ENCODE measurements at regions not wholly inside any gene's neighbourhood (a gene's known extent, or its start where the extent isn't known, plus 50 kb on each side); places are given as distances from the start of the nearest gene placed in this dataset.
"Not testable (repeated sequence)": the region's sequence is repeated elsewhere in the genome, so short reads cannot be mapped to it uniquely, and the experiment has no call there.

- DNase-seq (ENCODE audit: low read depth) = not testable (repeated sequence)
These were observed 107.3 kb upstream of the IKBKE start for GRCh38 chr1:206362994-206363393.

DNA sequence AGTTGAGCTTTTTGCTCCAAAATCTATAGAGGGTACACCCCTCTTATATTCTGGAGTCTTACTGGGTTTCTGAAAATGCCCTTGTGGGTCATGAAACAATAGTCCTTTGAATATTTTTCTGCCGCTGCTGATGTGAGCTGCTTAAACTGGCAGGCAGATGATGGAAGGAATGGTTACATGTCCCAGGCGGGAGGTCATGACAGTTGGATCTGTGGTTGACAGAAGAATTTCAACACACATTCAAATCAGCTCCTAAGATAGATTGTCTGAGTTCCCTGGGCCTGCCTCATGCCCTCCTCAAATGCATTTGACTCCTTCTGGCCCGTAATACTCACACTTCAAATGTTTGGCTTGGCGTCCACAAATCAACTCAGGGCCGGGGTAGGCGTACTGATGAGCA, 105.0 kb upstream of the IKBKE start:
- not testable (repeated sequence) for DNase-seq (ENCODE audit: low read depth)

GRCh38 chr1:206366131-206366530, 104.1 kb upstream of the IKBKE start:
- DNase-seq (ENCODE audit: low read depth) = not testable (repeated sequence)

DNA sequence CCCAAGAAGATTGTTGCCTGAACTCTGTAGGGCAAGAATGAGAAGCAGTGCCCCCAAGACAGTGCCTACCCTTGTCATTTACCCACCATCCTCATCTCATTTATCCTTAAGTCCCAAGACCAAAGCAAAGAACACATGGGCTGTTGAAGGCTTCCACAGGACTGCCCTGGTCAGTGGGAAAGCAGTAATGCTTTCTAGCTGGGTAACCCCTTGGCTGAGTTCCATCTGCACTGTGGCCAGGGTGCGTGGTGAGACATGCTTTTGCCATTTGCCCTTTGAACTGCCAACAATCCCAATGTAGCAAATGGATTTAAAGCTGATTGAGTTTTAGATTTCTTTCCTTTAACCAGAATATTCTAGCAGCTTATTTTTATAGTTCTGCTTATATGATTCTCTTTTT, 103.5 kb upstream of the IKBKE start:
- DNase-seq (ENCODE audit: low read depth) = not testable (repeated sequence)

- not testable (repeated sequence) for DNase-seq (ENCODE audit: low read depth)
These were observed 102.2 kb upstream of the IKBKE start for GRCh38 chr1:206367955-206368622.

GRCh38 chr1:206374725-206375124, 95.6 kb upstream of the IKBKE start:
- not testable (repeated sequence) for DNase-seq (ENCODE audit: low read depth)

GRCh38 chr1:206375552-206375951, 94.7 kb upstream of the IKBKE start:
- not testable (repeated sequence) for DNase-seq (ENCODE audit: low read depth)

DNA sequence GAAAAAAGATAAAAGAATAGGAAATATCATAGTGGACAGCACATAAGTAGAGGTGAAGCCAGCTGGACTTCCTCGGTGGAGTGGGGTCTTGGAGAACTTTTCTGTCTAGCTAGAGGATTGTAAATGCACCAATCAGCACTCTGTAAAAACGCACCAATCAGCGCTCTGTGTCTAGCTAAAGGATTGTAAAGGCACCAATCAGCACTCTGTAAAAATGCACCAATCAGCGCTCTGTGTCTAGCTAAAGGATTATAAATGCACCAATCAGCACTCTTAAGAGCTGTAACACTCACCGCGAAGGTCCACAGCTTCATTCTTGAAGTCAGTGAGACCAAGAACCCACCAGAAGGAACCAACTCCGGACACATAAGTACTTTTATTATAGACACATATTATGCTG, 91.8 kb upstream of the IKBKE start:
- not testable (repeated sequence) for DNase-seq (ENCODE audit: low read depth)

- not testable (repeated sequence) for DNase-seq (ENCODE audit: low read depth)
These were observed 91.0 kb upstream of the IKBKE start for GRCh38 chr1:206379245-206379644.

DNA sequence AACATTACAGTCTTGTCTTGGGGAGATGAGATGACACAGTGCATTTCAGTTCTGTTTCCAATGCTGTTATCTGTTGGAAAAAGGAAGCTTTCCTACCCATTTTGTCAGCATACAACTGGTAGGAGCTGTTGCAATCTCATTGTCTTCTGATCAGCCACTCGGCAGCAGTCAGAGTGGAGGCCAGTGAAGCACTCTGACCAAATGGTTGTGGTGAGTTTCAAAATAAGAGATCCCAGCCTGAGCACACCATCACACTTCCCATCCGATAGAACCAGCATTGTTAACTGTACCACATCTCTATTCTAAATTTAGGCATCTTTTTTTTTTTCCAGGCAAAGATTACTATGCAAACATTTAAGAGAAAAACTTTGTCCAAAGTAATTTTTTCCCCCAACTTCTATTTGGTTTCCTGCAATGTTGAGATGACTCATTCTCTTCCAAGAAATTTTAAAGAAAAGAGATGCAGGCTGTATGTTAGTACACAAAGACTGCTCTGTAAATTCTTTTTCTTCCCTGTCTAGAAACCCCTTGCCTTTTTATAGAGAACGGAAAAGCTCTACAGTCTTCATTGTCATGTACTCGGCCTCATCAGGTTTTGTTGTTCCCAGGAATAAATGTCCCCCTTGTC, 90.0 kb upstream of the IKBKE start:
- DNase-seq (ENCODE audit: low read depth) = not testable (repeated sequence)

DNA sequence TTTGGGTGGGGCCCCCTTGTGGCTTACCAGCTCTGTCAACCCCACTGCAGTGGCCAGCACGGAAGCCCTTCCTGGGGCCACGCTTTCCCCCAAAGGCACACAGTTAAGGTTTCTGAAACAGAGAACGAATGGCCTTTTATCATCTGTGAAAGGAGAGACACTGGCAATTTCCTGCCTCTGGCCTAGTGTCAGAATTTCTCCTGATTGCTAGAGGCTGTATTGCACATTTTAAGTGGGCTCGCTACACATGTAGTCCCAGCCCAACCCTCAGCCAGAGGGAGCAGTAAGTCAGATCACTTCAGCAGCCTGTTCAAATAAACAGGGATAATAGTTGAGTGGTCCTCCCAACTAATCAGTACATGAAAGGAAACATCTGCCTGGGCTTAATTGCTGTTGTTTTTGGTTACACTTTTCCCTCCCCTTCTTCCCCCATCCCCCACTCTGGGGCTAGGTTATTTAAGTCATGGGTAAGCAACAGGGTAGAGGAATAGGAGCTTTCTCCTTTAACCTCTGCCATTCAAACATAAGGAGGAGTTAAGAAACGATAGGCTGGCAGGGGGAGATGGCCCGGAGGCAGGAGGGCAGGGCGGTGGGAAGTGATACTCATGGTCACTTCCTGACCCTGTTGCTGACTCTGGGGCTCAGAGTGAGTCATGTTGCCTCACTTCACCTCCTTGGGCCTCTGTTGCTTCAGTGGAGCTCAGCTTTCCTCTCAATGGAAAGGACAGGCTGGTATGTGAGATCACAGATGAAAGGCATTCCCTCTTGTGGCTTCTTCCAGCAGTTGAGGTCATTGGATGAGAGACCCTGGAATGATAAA, 89.3 kb upstream of the IKBKE start:
- not testable (repeated sequence) for DNase-seq (ENCODE audit: low read depth)

DNA sequence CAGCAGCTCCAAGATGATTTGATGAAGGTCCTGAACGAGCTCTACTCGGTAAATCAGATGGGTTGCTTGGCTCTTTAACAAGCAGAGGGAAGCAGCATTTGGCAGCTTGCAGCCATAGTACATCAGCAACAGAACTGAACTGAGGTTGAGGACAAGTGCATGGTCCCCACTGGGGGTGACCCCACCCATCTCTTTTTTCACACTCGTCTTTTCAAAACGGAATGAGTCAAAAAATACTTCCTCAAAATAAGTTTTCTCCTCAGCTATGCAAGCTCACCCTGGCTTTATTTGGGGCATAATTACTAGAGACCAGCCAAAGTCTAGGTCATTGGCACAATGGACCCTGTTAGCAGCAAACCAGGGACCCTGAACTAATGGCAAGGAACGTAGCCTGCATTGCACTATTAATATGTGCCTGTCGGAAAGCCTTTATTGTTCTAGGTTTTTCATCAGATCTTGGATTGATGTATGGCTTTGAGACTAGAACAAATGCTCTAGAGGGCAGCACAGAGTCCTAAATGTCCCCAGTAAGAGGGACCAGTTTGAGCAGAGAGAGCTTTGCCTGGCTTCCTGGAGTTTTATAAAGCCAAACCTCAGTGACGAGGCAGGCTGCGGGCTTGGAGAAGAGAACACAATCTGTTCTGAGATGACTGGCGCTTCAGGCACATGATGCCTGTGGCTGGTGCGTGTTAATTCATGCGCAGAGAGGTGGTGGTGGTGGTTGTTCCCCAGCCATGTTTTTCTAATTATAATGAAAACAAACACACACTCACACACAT, 86.1 kb upstream of the IKBKE start:
- DNase-seq (ENCODE audit: low read depth) = not testable (repeated sequence)

DNA sequence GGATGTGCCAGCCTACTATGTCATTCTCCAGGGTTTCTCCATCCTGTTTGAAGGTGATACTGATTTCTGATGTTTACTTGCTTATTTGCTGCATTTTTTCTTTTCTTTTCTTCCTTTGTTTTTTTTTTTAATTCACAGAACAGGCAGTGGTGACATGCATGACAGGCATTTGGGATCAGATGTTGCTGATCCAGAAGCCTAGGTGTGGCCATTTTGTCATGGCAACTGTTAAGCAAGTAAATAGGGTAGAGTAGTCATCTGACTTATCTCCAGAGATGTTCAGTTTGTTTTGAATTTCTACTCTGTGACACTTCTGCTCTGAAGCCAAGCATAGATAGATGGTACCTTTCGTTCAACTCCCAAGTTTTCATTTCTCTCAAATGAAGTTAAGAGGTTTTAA, 85.4 kb upstream of the IKBKE start:
- DNase-seq (ENCODE audit: low read depth) = not testable (repeated sequence)

- not testable (repeated sequence) for DNase-seq (ENCODE audit: low read depth)
These were observed 82.6 kb upstream of the IKBKE start for GRCh38 chr1:206387631-206388030.

- DNase-seq (ENCODE audit: low read depth) = not testable (repeated sequence)
These were observed 78.4 kb upstream of the IKBKE start for GRCh38 chr1:206391903-206392302.

GRCh38 chr1:206397501-206397900, 72.8 kb upstream of the IKBKE start:
- not testable (repeated sequence) for DNase-seq (ENCODE audit: low read depth)

DNA sequence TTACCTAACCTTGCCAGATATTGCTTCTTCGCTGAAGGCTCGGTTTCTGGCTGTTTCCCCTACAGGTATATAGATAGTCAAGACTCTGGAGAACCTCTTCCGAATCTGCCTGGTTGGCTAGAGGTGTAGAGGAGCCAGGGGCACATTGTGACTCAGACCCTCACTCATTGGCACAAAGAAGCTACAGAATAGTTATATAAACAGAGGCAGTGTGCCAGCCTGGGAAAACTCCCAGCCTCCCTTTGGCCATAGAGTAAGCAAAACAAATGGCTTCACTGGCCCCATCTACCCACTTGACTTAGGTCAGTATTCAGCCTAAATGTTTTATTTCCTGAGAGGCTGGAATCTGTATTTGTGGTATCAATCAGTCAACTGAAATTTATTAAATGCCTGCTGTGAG, 72.0 kb upstream of the IKBKE start:
- DNase-seq (ENCODE audit: low read depth) = not testable (repeated sequence)

DNA sequence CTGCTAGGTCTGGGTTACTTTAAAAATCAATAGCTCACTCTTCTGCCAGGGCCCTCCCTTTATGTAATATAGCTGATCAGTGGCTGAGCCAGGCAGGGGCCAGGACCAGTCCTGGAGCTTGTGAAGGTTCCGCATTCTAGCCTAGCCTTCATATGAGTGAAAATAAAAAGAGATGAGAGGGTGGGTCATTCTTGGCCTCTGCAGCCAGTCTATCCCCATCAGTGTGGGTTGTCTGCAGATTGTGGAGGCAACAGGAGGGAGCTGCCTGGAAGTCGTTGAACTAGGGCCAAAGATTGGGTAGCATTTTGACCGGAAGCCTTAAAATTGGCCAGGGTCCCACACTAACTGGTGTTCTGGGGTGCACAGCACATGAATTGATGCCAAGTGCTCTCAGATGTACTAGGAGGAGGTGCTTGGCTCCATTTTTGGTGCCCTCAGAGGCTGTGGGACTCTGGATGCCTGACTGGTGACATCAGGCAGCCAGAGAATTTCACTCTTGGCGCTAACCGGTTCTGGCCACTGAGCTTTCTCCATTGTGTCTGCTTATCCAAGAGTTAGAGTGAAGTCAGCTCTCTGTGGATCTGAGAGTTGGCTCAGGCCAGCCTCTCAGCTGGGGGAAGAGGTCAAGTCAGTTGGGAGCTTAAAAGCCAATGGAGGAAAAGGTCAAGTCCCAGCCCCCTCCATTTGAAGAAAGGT, 66.5 kb upstream of the IKBKE start:
- not testable (repeated sequence) for DNase-seq (ENCODE audit: low read depth)

- DNase-seq (ENCODE audit: low read depth) = not testable (repeated sequence)
These were observed 65.8 kb upstream of the IKBKE start for GRCh38 chr1:206404309-206405027.

DNA sequence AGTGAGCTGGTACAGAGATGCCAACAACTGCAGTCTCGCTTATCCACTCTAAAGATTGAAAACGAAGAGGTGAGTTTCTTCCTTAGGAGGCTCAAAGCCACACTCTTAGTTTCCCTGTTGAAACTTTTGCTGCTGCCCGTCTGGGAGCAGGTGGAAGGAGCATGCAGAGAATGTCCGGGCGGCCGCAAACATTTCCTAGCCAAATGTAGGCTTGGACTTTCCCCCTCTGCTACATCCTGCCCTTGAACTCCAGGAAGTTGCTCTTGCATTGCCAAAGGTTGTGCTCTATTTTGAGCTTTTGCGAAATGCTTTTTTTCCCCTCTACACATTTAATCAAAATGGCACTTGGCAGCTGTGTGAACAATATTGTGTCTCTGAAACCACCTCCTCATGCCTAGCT, 65.0 kb upstream of the IKBKE start:
- DNase-seq (ENCODE audit: low read depth) = not testable (repeated sequence)
